Suppressor macrophage (primary cell): ENCODE measurements at regions not wholly inside any gene's neighbourhood (a gene's known extent, or its start where the extent isn't known, plus 50 kb on each side); places are given as distances from the start of the nearest gene placed in this dataset.
A peak's percentile ranks its signal among the peaks of the same experiment; 100 is the strongest.

Experiments used
- DNase-seq, 4 experiments: peaks; one replicate each; pipeline ENCODE4 v3.0.0-alpha.2; 2020 to 2022

- no peak for DNase-seq
These were observed 202.5 kb upstream of the TLE3 start for GRCh38 chr15:70299931-70300869.

GRCh38 chr15:70297465-70298058 is 199.8 kb upstream of the TLE3 start:
- DNase-seq: no peak

- DNase-seq: no peak
These were observed 197.1 kb upstream of the TLE3 start for GRCh38 chr15:70294731-70295305.

- no peak for DNase-seq
These were observed 196.1 kb upstream of the TLE3 start for GRCh38 chr15:70293591-70294470.

GRCh38 chr15:70293138-70293537 is 195.4 kb upstream of the TLE3 start:
- no peak for DNase-seq

GRCh38 chr15:70292076-70292760 is 194.5 kb upstream of the TLE3 start:
- DNase-seq: no peak

GRCh38 chr15:70291305-70292075 is 193.8 kb upstream of the TLE3 start:
- DNase-seq: no peak

- no peak for DNase-seq
These were observed 193.0 kb upstream of the TLE3 start for GRCh38 chr15:70290708-70291107.

GRCh38 chr15:70289191-70289955 is 191.7 kb upstream of the TLE3 start:
- DNase-seq: no peak

GRCh38 chr15:70286113-70286806 is 188.5 kb upstream of the TLE3 start:
- no peak for DNase-seq

GRCh38 chr15:70284438-70285214 is 186.9 kb upstream of the TLE3 start:
- DNase-seq: peak; percentile 68 to 84 (median 75)

GRCh38 chr15:70283511-70283910 is 185.8 kb upstream of the TLE3 start:
- no peak for DNase-seq

- peak in 1 of 4 experiments; percentile 36 for DNase-seq
These were observed 184.1 kb upstream of the TLE3 start for GRCh38 chr15:70281811-70282307.

GRCh38 chr15:70281261-70281810 is 183.6 kb upstream of the TLE3 start:
- DNase-seq: no peak

- DNase-seq: no peak
These were observed 183.1 kb upstream of the TLE3 start for GRCh38 chr15:70280781-70281180.

GRCh38 chr15:70279096-70279495 is 181.4 kb upstream of the TLE3 start:
- no peak for DNase-seq

- DNase-seq: no peak
These were observed 180.9 kb upstream of the TLE3 start for GRCh38 chr15:70278644-70279043.

GRCh38 chr15:70277556-70277955 is 179.8 kb upstream of the TLE3 start:
- DNase-seq: no peak
